ENCODE measurements at regions not wholly inside any gene's neighbourhood (a gene's known extent, or its start where the extent isn't known, plus 50 kb on each side); places are given as distances from the start of the nearest gene placed in this dataset.

DNA sequence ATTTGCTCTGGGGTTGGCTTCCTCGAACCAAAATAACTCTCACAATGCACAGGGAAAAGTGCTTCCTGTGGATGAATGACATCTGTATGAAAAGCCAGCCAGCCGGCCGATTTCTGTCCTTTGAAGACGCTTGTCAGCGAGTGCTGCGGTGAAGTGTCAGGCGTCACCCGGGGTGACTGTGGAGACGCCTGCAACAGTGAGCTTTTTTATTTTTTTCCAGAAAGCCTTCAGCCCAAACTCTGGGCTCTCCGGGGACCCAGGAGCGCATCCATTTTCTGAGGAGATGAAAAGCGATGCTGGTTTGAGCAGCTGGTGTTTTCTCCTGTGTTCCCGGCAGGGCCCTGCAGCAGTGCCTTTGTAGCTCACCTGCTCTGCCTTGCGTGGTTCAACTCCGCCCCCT lies 147.9 kb upstream of the MYL2 start:
- no peak for ATAC-seq
- TF ChIP-seq CSDC2 (CRISPR knock-in tag; IDR thresholded peaks at IDR 0.05) (no peak), ZNF8 (CRISPR knock-in tag; IDR thresholded peaks at IDR 0.05) (no peak), ZFP30 (CRISPR knock-in tag; IDR thresholded peaks at IDR 0.05) (no peak), GLIS3 (CRISPR knock-in tag; IDR thresholded peaks at IDR 0.05) (no peak), ESRRG (CRISPR knock-in tag; IDR thresholded peaks at IDR 0.05) (no peak), ZNF565 (CRISPR knock-in tag; conservative IDR thresholded peaks at IDR 0.05; ENCODE audit: low read depth) (no peak), OSR1 (CRISPR knock-in tag; IDR thresholded peaks at IDR 0.05) (no peak), TSHZ2 (CRISPR knock-in tag; IDR thresholded peaks at IDR 0.05) (no peak), ZNF70 (CRISPR knock-in tag; IDR thresholded peaks at IDR 0.05) (no peak), ZC3H10 (CRISPR knock-in tag; IDR thresholded peaks at IDR 0.05) (no peak), PPARA (CRISPR knock-in tag; IDR thresholded peaks at IDR 0.05; ENCODE audit: borderline replicate concordance) (no peak), ISL1 (CRISPR knock-in tag; IDR thresholded peaks at IDR 0.05) (no peak), POU6F1 (CRISPR knock-in tag; IDR thresholded peaks at IDR 0.05; ENCODE audit: borderline replicate concordance, low read depth) (no peak), TCF4 (CRISPR knock-in tag; IDR thresholded peaks at IDR 0.05; ENCODE audit: borderline replicate concordance) (no peak), RARB (CRISPR knock-in tag; IDR thresholded peaks at IDR 0.05) (no peak), SNAI2 (CRISPR knock-in tag; IDR thresholded peaks at IDR 0.05) (no peak), ARNTL (CRISPR knock-in tag; IDR thresholded peaks at IDR 0.05; ENCODE audit: borderline replicate concordance, low read depth) (no peak), ZFP3 (CRISPR knock-in tag; IDR thresholded peaks at IDR 0.05) (no peak)
- TF ChIP-seq, protein P1, sequence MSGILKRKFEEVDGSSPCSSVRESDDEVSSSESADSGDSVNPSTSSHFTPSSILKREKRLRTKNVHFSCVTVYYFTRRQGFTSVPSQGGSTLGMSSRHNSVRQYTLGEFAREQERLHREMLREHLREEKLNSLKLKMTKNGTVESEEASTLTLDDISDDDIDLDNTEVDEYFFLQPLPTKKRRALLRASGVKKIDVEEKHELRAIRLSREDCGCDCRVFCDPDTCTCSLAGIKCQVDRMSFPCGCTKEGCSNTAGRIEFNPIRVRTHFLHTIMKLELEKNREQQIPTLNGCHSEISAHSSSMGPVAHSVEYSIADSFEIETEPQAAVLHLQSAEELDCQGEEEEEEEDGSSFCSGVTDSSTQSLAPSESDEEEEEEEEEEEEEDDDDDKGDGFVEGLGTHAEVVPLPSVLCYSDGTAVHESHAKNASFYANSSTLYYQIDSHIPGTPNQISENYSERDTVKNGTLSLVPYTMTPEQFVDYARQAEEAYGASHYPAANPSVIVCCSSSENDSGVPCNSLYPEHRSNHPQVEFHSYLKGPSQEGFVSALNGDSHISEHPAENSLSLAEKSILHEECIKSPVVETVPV (CRISPR knock-in tag; IDR thresholded peaks at IDR 0.05) = no peak
- TF ChIP-seq, protein P2, sequence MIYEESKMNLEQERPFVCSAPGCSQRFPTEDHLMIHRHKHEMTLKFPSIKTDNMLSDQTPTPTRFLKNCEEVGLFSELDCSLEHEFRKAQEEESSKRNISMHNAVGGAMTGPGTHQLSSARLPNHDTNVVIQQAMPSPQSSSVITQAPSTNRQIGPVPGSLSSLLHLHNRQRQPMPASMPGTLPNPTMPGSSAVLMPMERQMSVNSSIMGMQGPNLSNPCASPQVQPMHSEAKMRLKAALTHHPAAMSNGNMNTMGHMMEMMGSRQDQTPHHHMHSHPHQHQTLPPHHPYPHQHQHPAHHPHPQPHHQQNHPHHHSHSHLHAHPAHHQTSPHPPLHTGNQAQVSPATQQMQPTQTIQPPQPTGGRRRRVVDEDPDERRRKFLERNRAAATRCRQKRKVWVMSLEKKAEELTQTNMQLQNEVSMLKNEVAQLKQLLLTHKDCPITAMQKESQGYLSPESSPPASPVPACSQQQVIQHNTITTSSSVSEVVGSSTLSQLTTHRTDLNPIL (CRISPR knock-in tag; IDR thresholded peaks at IDR 0.05; ENCODE audit: low read depth) = no peak

- TF ChIP-seq OSR1 (CRISPR knock-in tag; IDR thresholded peaks at IDR 0.05) = no peak
- no peak for TF ChIP-seq TCF4 (CRISPR knock-in tag; IDR thresholded peaks at IDR 0.05; ENCODE audit: borderline replicate concordance)
- TF ChIP-seq ARNTL (CRISPR knock-in tag; IDR thresholded peaks at IDR 0.05; ENCODE audit: borderline replicate concordance, low read depth) = no peak
- TF ChIP-seq, protein P1 (CRISPR knock-in tag; IDR thresholded peaks at IDR 0.05) = no peak
- no peak for TF ChIP-seq SNAI2 (CRISPR knock-in tag; IDR thresholded peaks at IDR 0.05)
- TF ChIP-seq BACH2 (CRISPR knock-in tag; IDR thresholded peaks at IDR 0.05; ENCODE audit: borderline replicate concordance) = no peak
- no peak for TF ChIP-seq ZC3H10 (CRISPR knock-in tag; IDR thresholded peaks at IDR 0.05)
- TF ChIP-seq, protein P2 (CRISPR knock-in tag; IDR thresholded peaks at IDR 0.05; ENCODE audit: low read depth) = no peak
- TF ChIP-seq GLIS3 (CRISPR knock-in tag; IDR thresholded peaks at IDR 0.05) = no peak
- TF ChIP-seq TOX (CRISPR knock-in tag; IDR thresholded peaks at IDR 0.05; ENCODE audit: borderline replicate concordance) = no peak
- no peak for TF ChIP-seq ZNF8 (CRISPR knock-in tag; IDR thresholded peaks at IDR 0.05)
- no peak for TF ChIP-seq PPARA (CRISPR knock-in tag; IDR thresholded peaks at IDR 0.05; ENCODE audit: borderline replicate concordance)
- no peak for TF ChIP-seq ZFP3 (CRISPR knock-in tag; IDR thresholded peaks at IDR 0.05)
- no peak for TF ChIP-seq CSDC2 (CRISPR knock-in tag; IDR thresholded peaks at IDR 0.05)
- TF ChIP-seq ZNF70 (CRISPR knock-in tag; IDR thresholded peaks at IDR 0.05) = no peak
- TF ChIP-seq ISL1 (CRISPR knock-in tag; IDR thresholded peaks at IDR 0.05) = no peak
- TF ChIP-seq POU6F1 (CRISPR knock-in tag; IDR thresholded peaks at IDR 0.05; ENCODE audit: borderline replicate concordance, low read depth) = no peak
- TF ChIP-seq RARB (CRISPR knock-in tag; IDR thresholded peaks at IDR 0.05) = no peak
- ATAC-seq = no peak
These were observed 147.1 kb upstream of the MYL2 start for GRCh38 chr12:111067498-111067897.
